Lower leg skin (tissue), 3 donors: ENCODE measurements at regions not wholly inside any gene's neighbourhood (a gene's known extent, or its start where the extent isn't known, plus 50 kb on each side); places are given as distances from the start of the nearest gene placed in this dataset.

ENCODE experiments used
- POLR2A ChIP-seq, 2 donors: fragments of 450-650 bp; IDR thresholded peaks; one replicate each; pipeline ENCODE4 v1.6.1; 2016 to 2017; ENCODE audit warnings: antibody characterized with exemption in 2 of 2, mild to moderate bottlenecking in 1 of 2, moderate library complexity in 1 of 2
- TF ChIP-seq, protein P1 (sequence below), 3 donors: fragments of 450-650 bp; IDR thresholded peaks; one replicate each; pipeline ENCODE4 v1.5.1; 2016; ENCODE audit warnings: antibody characterized with exemption in 3 of 3, mild to moderate bottlenecking in 3 of 3, moderate library complexity in 2 of 3

DNA sequence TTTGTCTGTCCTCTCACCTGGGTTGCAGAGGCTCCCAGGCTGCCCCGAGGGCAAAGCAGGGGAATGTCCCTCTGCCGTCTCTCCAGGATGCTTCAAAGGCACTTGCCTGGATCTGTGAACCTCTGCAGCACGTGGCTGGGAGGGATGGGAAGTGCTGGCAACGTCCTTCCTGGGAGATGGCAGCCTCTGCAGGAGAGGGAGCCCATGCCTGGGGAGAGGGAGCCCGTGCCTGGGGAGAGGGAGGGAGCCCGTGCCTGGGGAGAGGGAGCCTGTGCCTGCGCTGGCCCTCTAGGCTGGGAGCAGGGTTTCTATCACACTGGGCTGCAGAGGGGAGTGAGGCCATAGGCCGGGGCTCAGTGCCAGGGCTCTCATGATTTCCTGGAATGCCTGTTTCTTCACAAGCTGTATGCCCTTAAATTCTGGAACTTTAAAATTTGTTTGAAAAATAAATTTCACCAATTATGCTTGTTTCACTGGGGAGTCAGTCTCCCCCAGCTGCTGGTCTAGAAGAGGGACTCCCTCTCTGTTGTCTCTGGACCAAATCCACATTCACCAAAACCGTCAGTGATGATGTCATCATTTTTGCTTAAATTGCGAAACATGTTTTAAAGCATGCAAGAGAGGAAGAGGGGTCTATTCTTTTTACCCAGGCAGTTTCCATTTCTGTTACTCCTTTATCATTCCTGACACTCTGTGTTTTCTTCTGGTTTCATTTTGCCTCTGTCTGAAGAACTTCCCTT, 135.7 kb downstream of the DNAJB6 start:
- TF ChIP-seq, protein P1, sequence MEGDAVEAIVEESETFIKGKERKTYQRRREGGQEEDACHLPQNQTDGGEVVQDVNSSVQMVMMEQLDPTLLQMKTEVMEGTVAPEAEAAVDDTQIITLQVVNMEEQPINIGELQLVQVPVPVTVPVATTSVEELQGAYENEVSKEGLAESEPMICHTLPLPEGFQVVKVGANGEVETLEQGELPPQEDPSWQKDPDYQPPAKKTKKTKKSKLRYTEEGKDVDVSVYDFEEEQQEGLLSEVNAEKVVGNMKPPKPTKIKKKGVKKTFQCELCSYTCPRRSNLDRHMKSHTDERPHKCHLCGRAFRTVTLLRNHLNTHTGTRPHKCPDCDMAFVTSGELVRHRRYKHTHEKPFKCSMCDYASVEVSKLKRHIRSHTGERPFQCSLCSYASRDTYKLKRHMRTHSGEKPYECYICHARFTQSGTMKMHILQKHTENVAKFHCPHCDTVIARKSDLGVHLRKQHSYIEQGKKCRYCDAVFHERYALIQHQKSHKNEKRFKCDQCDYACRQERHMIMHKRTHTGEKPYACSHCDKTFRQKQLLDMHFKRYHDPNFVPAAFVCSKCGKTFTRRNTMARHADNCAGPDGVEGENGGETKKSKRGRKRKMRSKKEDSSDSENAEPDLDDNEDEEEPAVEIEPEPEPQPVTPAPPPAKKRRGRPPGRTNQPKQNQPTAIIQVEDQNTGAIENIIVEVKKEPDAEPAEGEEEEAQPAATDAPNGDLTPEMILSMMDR (IDR thresholded peaks at IDR 0.05): no peak
- no peak for TF ChIP-seq POLR2A (IDR thresholded peaks at IDR 0.05)
